ENCODE measurements at regions not wholly inside any gene's neighbourhood (a gene's known extent, or its start where the extent isn't known, plus 50 kb on each side); places are given as distances from the start of the nearest gene placed in this dataset.
A peak's percentile ranks its signal among the peaks of the same experiment; 100 is the strongest.

- DNase-seq (ENCODE audit: low read depth, low spot score) = no peak
- peaks cover 3% of the 10 kb centered on the region for H3K4me1 ChIP-seq (ENCODE audit: control insufficient read depth, extremely low read depth, insufficient read depth, low read length)
- no peak overlapping the region for H3K4me2 ChIP-seq (ENCODE audit: control insufficient read depth, extremely low read depth, insufficient read depth, low read depth, low read length)
- no peak for FAIRE-seq
- H2AFZ ChIP-seq (ENCODE audit: control insufficient read depth, low read length) = no peak overlapping the region
- H3K9ac ChIP-seq (ENCODE audit: control insufficient read depth, extremely low read depth, insufficient read depth, low read length) = no peak overlapping the region
- H3K79me2 ChIP-seq (ENCODE audit: control insufficient read depth, insufficient read depth, low read length) = no peaks in the 10 kb centered on the region
- no peak for TF ChIP-seq CTCF (optimal IDR thresholded peaks at IDR 0.05 in 1 of 3, IDR thresholded peaks at IDR 0.05 in 1 of 3, conservative IDR thresholded peaks at IDR 0.05 in 1 of 3; ENCODE audit: extremely low read depth in 1 of 3, insufficient read depth in 2 of 3, low read length in 3 of 3)
- TF ChIP-seq EZH2 (IDR thresholded peaks at IDR 0.05; ENCODE audit: low read length) = no peak
- no peak overlapping the region for H3K27ac ChIP-seq (ENCODE audit: control insufficient read depth, insufficient read depth, low read length)
- no peaks in the 10 kb centered on the region for H3K9me3 ChIP-seq (ENCODE audit: control insufficient read depth, low read depth, low read length)
- H3K9me1 ChIP-seq (ENCODE audit: control insufficient read depth, extremely low read depth, insufficient read depth, low read length) = no peaks in the 10 kb centered on the region
- H3K4me3 ChIP-seq (ENCODE audit: control insufficient read depth in 2 of 3, extremely low read depth in 1 of 3, insufficient read depth in 2 of 3, low read depth in 1 of 3, low read length in 3 of 3) = no peak overlapping the region
- no peaks in the 10 kb centered on the region for H3K36me3 ChIP-seq (ENCODE audit: control insufficient read depth in 2 of 2, extremely low read depth in 1 of 2, insufficient read depth in 2 of 2, low read length in 2 of 2)
- H3K27me3 ChIP-seq (ENCODE audit: control insufficient read depth, extremely low read depth, insufficient read depth, low read length) = no peaks in the 10 kb centered on the region
- dilution Hi-C loops (cut with MboI; ENCODE audit: extremely low pct_ligation_motif_present, low sequenced_read_pairs) = no loop called here
- H4K20me1 ChIP-seq (ENCODE audit: control insufficient read depth, extremely low read depth, insufficient read depth, low read length) = no peaks in the 10 kb centered on the region
Observed at GRCh38 chr15:47975427-47975826, 145.4 kb upstream of the SLC24A5 start.

GRCh38 chr15:47983533-47983932, 137.3 kb upstream of the SLC24A5 start:
- Histone ChIP-seq H3K9me3 (ENCODE audit: control insufficient read depth, low read depth, low read length) (no peaks in the 10 kb centered on the region), H3K9ac (ENCODE audit: control insufficient read depth, extremely low read depth, insufficient read depth, low read length) (no peak overlapping the region), H3K79me2 (ENCODE audit: control insufficient read depth, insufficient read depth, low read length) (no peaks in the 10 kb centered on the region), H3K4me1 (ENCODE audit: control insufficient read depth, extremely low read depth, insufficient read depth, low read length) (no peaks in the 10 kb centered on the region), H3K36me3 (ENCODE audit: control insufficient read depth in 2 of 2, extremely low read depth in 1 of 2, insufficient read depth in 2 of 2, low read length in 2 of 2) (no peaks in the 10 kb centered on the region), H3K4me3 (ENCODE audit: control insufficient read depth in 2 of 3, extremely low read depth in 1 of 3, insufficient read depth in 2 of 3, low read depth in 1 of 3, low read length in 3 of 3) (no peak overlapping the region), H3K9me1 (ENCODE audit: control insufficient read depth, extremely low read depth, insufficient read depth, low read length) (no peaks in the 10 kb centered on the region), H3K27me3 (ENCODE audit: control insufficient read depth, extremely low read depth, insufficient read depth, low read length) (no peaks in the 10 kb centered on the region), H2AFZ (ENCODE audit: control insufficient read depth, low read length) (no peak overlapping the region), H3K4me2 (ENCODE audit: control insufficient read depth, extremely low read depth, insufficient read depth, low read depth, low read length) (no peak overlapping the region), H4K20me1 (ENCODE audit: control insufficient read depth, extremely low read depth, insufficient read depth, low read length) (no peaks in the 10 kb centered on the region), H3K27ac (ENCODE audit: control insufficient read depth, insufficient read depth, low read length) (no peak overlapping the region)
- TF ChIP-seq CTCF (optimal IDR thresholded peaks at IDR 0.05 in 1 of 3, IDR thresholded peaks at IDR 0.05 in 1 of 3, conservative IDR thresholded peaks at IDR 0.05 in 1 of 3; ENCODE audit: extremely low read depth in 1 of 3, insufficient read depth in 2 of 3, low read length in 3 of 3) (peak in 1 of 3 experiments; percentile 22), EZH2 (IDR thresholded peaks at IDR 0.05; ENCODE audit: low read length) (no peak)
- dilution Hi-C loops (cut with MboI; ENCODE audit: extremely low pct_ligation_motif_present, low sequenced_read_pairs) = no loop called here
- FAIRE-seq (no peak), DNase-seq (ENCODE audit: low read depth, low spot score) (no peak)
